ENCODE measurements at regions not wholly inside any gene's neighbourhood (a gene's known extent, or its start where the extent isn't known, plus 50 kb on each side); places are given as distances from the start of the nearest gene placed in this dataset.
A peak's percentile ranks its signal among the peaks of the same experiment; 100 is the strongest.

- no peak for DNase-seq (ENCODE audit: low spot score)
These were observed 975.2 kb upstream of the GHITM start for GRCh38 chr10:83164156-83164555.

- no peak for DNase-seq (ENCODE audit: low spot score)
These were observed 974.0 kb upstream of the GHITM start for GRCh38 chr10:83165265-83165664.

- DNase-seq (ENCODE audit: low spot score) = no peak
These were observed 973.0 kb upstream of the GHITM start for GRCh38 chr10:83166344-83166743.

- DNase-seq (ENCODE audit: low spot score) = no peak
These were observed 972.2 kb upstream of the GHITM start for GRCh38 chr10:83167081-83167480.

GRCh38 chr10:83176901-83177300 is 962.4 kb upstream of the GHITM start:
- no peak for DNase-seq (ENCODE audit: low spot score)

GRCh38 chr10:83178526-83178925 is 960.8 kb upstream of the GHITM start:
- DNase-seq (ENCODE audit: low spot score) = no peak

GRCh38 chr10:83179371-83179770 is 959.9 kb upstream of the GHITM start:
- no peak for DNase-seq (ENCODE audit: low spot score)

GRCh38 chr10:83182076-83182475 is 957.2 kb upstream of the GHITM start:
- DNase-seq (ENCODE audit: low spot score) = no peak

GRCh38 chr10:83184641-83185040 is 954.7 kb upstream of the GHITM start:
- DNase-seq (ENCODE audit: low spot score) = no peak

- DNase-seq (ENCODE audit: low spot score) = no peak
These were observed 948.7 kb upstream of the GHITM start for GRCh38 chr10:83190614-83191013.

GRCh38 chr10:83193026-83193425 is 946.3 kb upstream of the GHITM start:
- no peak for DNase-seq (ENCODE audit: low spot score)

GRCh38 chr10:83195021-83195420 is 944.3 kb upstream of the GHITM start:
- no peak for DNase-seq (ENCODE audit: low spot score)

- no peak for DNase-seq (ENCODE audit: low spot score)
These were observed 939.9 kb upstream of the GHITM start for GRCh38 chr10:83199374-83199773.

GRCh38 chr10:83205861-83206260 is 933.4 kb upstream of the GHITM start:
- DNase-seq (ENCODE audit: low spot score) = no peak

- DNase-seq (ENCODE audit: low spot score) = no peak
These were observed 926.5 kb upstream of the GHITM start for GRCh38 chr10:83212632-83213334.

- no peak for DNase-seq (ENCODE audit: low spot score)
These were observed 925.2 kb upstream of the GHITM start for GRCh38 chr10:83214136-83214535.

GRCh38 chr10:83218205-83218604 is 921.1 kb upstream of the GHITM start:
- DNase-seq (ENCODE audit: low spot score) = no peak

GRCh38 chr10:83222300-83222699 is 917.0 kb upstream of the GHITM start:
- DNase-seq (ENCODE audit: low spot score) = no peak

GRCh38 chr10:83222832-83223742 is 916.2 kb upstream of the GHITM start:
- peak; percentile 87 for DNase-seq (ENCODE audit: low spot score)

GRCh38 chr10:83225781-83226180 is 913.5 kb upstream of the GHITM start:
- DNase-seq (ENCODE audit: low spot score) = no peak

- no peak for DNase-seq (ENCODE audit: low spot score)
These were observed 909.3 kb upstream of the GHITM start for GRCh38 chr10:83229991-83230390.

- DNase-seq (ENCODE audit: low spot score) = no peak
These were observed 905.6 kb upstream of the GHITM start for GRCh38 chr10:83233691-83234090.
